H1 (cell line): ENCODE measurements at regions not wholly inside any gene's neighbourhood (a gene's known extent, or its start where the extent isn't known, plus 50 kb on each side); places are given as distances from the start of the nearest gene placed in this dataset.

Source experiments
- CTCF ChIA-PET: fragments of 300-600 bp; sonication (Branson Sonifier 250); formaldehyde crosslinking; loops from one replicate; lab custom pipeline; 2021; ENCODE audit not compliant: partially characterized antibody; lab: Charles Lee
- POLR2A ChIA-PET: fragments of 300-600 bp; sonication (Branson Sonifier 250); formaldehyde crosslinking; loops from one replicate; lab custom pipeline; 2021; ENCODE audit warnings: inconsistent platforms; ENCODE audit not compliant: partially characterized antibody; lab: Charles Lee
- DNase-seq, 2 experiments: peaks; one replicate each; pipeline versions ENCODE4 v3.0.0 to v3.0.0-alpha.2; 2010 to 2022; ENCODE audit warnings: low spot score in 2 of 2, low read depth in 1 of 2, mixed read lengths in 1 of 2
- FAIRE-seq: peaks from 2 replicates; lab custom pipeline; 2011; peaks lifted over from hg19 to GRCh38; lab: Jason Lieb, UNC
- H2AFZ ChIP-seq: 2 replicates; pipeline ENCODE4 v1.8.1; 2012; ENCODE audit warnings: low read length, inconsistent platforms
- H2AK5ac ChIP-seq: 2 replicates; pipeline ENCODE4 v1.6.1; 2013; ENCODE audit warnings: low read depth, low read length
- H2BK120ac ChIP-seq: replicated peaks from 2 replicates; pipeline ENCODE3; 2013; ENCODE audit warnings: low read depth, low read length, inconsistent platforms
- H2BK12ac ChIP-seq: 2 replicates; pipeline ENCODE4 v1.6.1; 2013; ENCODE audit warnings: low read depth, low read length
- H2BK15ac ChIP-seq: 2 replicates; pipeline ENCODE4 v1.6.1; 2013; ENCODE audit warnings: low read length
- H2BK20ac ChIP-seq: 2 replicates; pipeline ENCODE4 v1.6.1; 2013; ENCODE audit warnings: low read length
- H2BK5ac ChIP-seq: 2 replicates; pipeline ENCODE4 v1.6.1; 2013; ENCODE audit warnings: low read depth, low read length
- H3K14ac ChIP-seq: 2 replicates; pipeline ENCODE4 v1.6.1; 2013; ENCODE audit warnings: inconsistent platforms; ENCODE audit not compliant: insufficient read length
- H3K18ac ChIP-seq: 2 replicates; pipeline ENCODE4 v1.6.1; 2013; ENCODE audit warnings: low read length; ENCODE audit errors: extremely low read depth
- H3K23ac ChIP-seq: 2 replicates; pipeline ENCODE4 v1.6.1; 2013; ENCODE audit warnings: inconsistent platforms; ENCODE audit not compliant: insufficient read length
- H3K23me2 ChIP-seq: 2 replicates; pipeline ENCODE4 v1.6.1; 2013; ENCODE audit warnings: low read depth, low read length
- H3K27ac ChIP-seq: 2 replicates; pipeline ENCODE4 v1.6.1; 2011; ENCODE audit warnings: low read depth, low read length, inconsistent platforms
- H3K27me3 ChIP-seq, 4 experiments: replicated peaks in 1 of 4; 1 replicate in 1 of 4; 2 replicates in 3 of 4; pipeline versions ENCODE4 v1.6.1 to v1.8.1; 2011 to 2013; ENCODE audit warnings: low read length in 3 of 4, mild to moderate bottlenecking in 3 of 4, inconsistent platforms in 2 of 4, mixed read lengths in 2 of 4, moderate library complexity in 1 of 4; ENCODE audit not compliant: control insufficient read depth in 3 of 4, insufficient read depth in 3 of 4; ENCODE audit errors: extremely low read depth in 1 of 4
- H3K36me3 ChIP-seq, 4 experiments: 2 replicates each; pipeline versions ENCODE4 v1.6.1 to v1.8.1; 2011 to 2013; ENCODE audit warnings: mild to moderate bottlenecking in 4 of 4, low read length in 3 of 4, moderate library complexity in 2 of 4, control low read depth in 1 of 4, inconsistent platforms in 1 of 4; ENCODE audit not compliant: insufficient read depth in 4 of 4, control insufficient read depth in 2 of 4
- H3K4ac ChIP-seq: replicated peaks from 2 replicates; pipeline ENCODE3; 2013; ENCODE audit warnings: low read length, low read depth, mixed read lengths, inconsistent platforms; ENCODE audit not compliant: insufficient read length
- H3K4me1 ChIP-seq, 4 experiments: replicated peaks in 1 of 4; 1 replicate in 1 of 4; 2 replicates in 3 of 4; pipeline versions ENCODE4 v1.6.1 to v1.8.1; 2011 to 2013; ENCODE audit warnings: low read length in 3 of 4, inconsistent platforms in 2 of 4, mixed read lengths in 1 of 4; ENCODE audit not compliant: insufficient read depth in 4 of 4, control insufficient read depth in 3 of 4
- H3K4me2 ChIP-seq, 2 experiments: 2 replicates each; pipeline versions ENCODE4 v1.6.1 to v1.8.1; 2011 to 2013; ENCODE audit warnings: low read depth in 2 of 2, low read length in 2 of 2, control low read depth in 1 of 2, inconsistent platforms in 1 of 2, mild to moderate bottlenecking in 1 of 2; ENCODE audit not compliant: insufficient read depth in 1 of 2
- H3K4me3 ChIP-seq, 4 experiments: fragments of 200-600, 300-600 bp in 1 of 4; sonication (generic), shearing (Covaris generic), sonication (Bioruptor Twin) in 1 of 4; 2 replicates each; pipeline versions ENCODE4 v1.5.1 to v1.8.1; 2011 to 2016; ENCODE audit warnings: low read length in 4 of 4, low read depth in 3 of 4, control low read depth in 2 of 4, inconsistent platforms in 2 of 4, mild to moderate bottlenecking in 2 of 4, mixed read lengths in 1 of 4, moderate library complexity in 1 of 4; ENCODE audit not compliant: insufficient read depth in 2 of 4; ENCODE audit errors: extremely low read depth in 1 of 4
- H3K56ac ChIP-seq: replicated peaks from 2 replicates; pipeline ENCODE3; 2013; ENCODE audit warnings: low read depth, mild to moderate bottlenecking, mixed read lengths, low read length, inconsistent platforms; ENCODE audit not compliant: insufficient read length
- H3K79me1 ChIP-seq: 2 replicates; pipeline ENCODE4 v1.6.1; 2013; ENCODE audit warnings: low read depth, low read length, control low read depth
- H3K79me2 ChIP-seq, 2 experiments: 2 replicates each; pipeline versions ENCODE4 v1.6.1 to v1.8.1; 2012 to 2013; ENCODE audit warnings: low read length in 2 of 2, mild to moderate bottlenecking in 2 of 2, inconsistent platforms in 1 of 2; ENCODE audit not compliant: insufficient read depth in 2 of 2, control insufficient read depth in 1 of 2
- H3K9ac ChIP-seq, 4 experiments: replicated peaks in 1 of 4; 1 replicate in 1 of 4; 2 replicates in 3 of 4; pipeline versions ENCODE4 v1.6.1 to v1.8.1; 2011 to 2013; ENCODE audit warnings: low read depth in 3 of 4, low read length in 3 of 4, control low read depth in 2 of 4, mild to moderate bottlenecking in 2 of 4, moderate library complexity in 2 of 4, inconsistent platforms in 1 of 4; ENCODE audit errors: extremely low read depth in 1 of 4
- H3K9me3 ChIP-seq, 2 experiments: 2 replicates each; pipeline versions ENCODE4 v1.6.1 to v1.8.1; 2012 to 2013; ENCODE audit warnings: mild to moderate bottlenecking in 2 of 2, moderate library complexity in 2 of 2, control low read depth in 1 of 2, inconsistent platforms in 1 of 2, low read depth in 1 of 2, low read length in 1 of 2, mixed read lengths in 1 of 2; ENCODE audit not compliant: insufficient read depth in 2 of 2
- H4K20me1 ChIP-seq, 2 experiments: replicated peaks in 1 of 2; 2 replicates each; pipeline versions ENCODE3 to v1.8.1; 2011 to 2013; ENCODE audit warnings: inconsistent platforms in 2 of 2, low read length in 2 of 2, mild to moderate bottlenecking in 1 of 2; ENCODE audit not compliant: insufficient read depth in 2 of 2, control insufficient read depth in 1 of 2
- H4K5ac ChIP-seq: 2 replicates; pipeline ENCODE4 v1.6.1; 2013; ENCODE audit warnings: low read length, low read depth, mixed read lengths, inconsistent platforms; ENCODE audit not compliant: insufficient read length
- H4K8ac ChIP-seq: 2 replicates; pipeline ENCODE4 v1.8.0; 2013; ENCODE audit warnings: mild to moderate bottlenecking, moderate library complexity, low read length, inconsistent platforms; ENCODE audit not compliant: insufficient read depth; ENCODE audit errors: extremely low read depth
- H4K91ac ChIP-seq: replicated peaks from 2 replicates; pipeline ENCODE3; 2013; ENCODE audit warnings: low read length, mixed read lengths, inconsistent platforms; ENCODE audit not compliant: insufficient read length
- ATF2 ChIP-seq: IDR thresholded peaks from 2 replicates; pipeline ENCODE4 v1.6.1; 2012; ENCODE audit warnings: low read length, inconsistent platforms
- BACH1 ChIP-seq: IDR thresholded peaks from 2 replicates; pipeline ENCODE4 v1.6.1; 2012; ENCODE audit warnings: low read length, improper control_type of control experiment
- CHD1 ChIP-seq: IDR thresholded peaks from 2 replicates; pipeline ENCODE4 v1.6.1; 2012; ENCODE audit warnings: low read depth, low read length, improper control_type of control experiment
- CTBP2 ChIP-seq: IDR thresholded peaks from 2 replicates; pipeline ENCODE4 v1.7.0; 2011; ENCODE audit warnings: borderline replicate concordance, mild to moderate bottlenecking, moderate library complexity, mixed read lengths, low read length; ENCODE audit not compliant: insufficient read depth, insufficient read length
- GABPA ChIP-seq: IDR thresholded peaks from 2 replicates; pipeline ENCODE4 v1.6.1; 2011; ENCODE audit warnings: mild to moderate bottlenecking, low read length, moderate library complexity, borderline replicate concordance; ENCODE audit not compliant: insufficient read depth
- HDAC6 ChIP-seq: IDR thresholded peaks from one replicate; pipeline ENCODE4 v1.7.1; 2012; ENCODE audit warnings: low read depth, mild to moderate bottlenecking, inconsistent platforms, low read length, moderate library complexity
- NANOG ChIP-seq: IDR thresholded peaks from 2 replicates; pipeline ENCODE4 v1.6.1; 2011; ENCODE audit warnings: low read length, low read depth, mild to moderate bottlenecking, inconsistent platforms; ENCODE audit not compliant: insufficient read depth, poor library complexity, severe bottlenecking
- PHF8 ChIP-seq: fragments of 200-600 bp; sonication (generic); conservative IDR thresholded peaks from 2 replicates; pipeline ENCODE4 v1.7.1; 2012; ENCODE audit warnings: low read depth, mild to moderate bottlenecking, inconsistent platforms, low read length, moderate library complexity
- POLR2AphosphoS5 ChIP-seq: IDR thresholded peaks from 2 replicates; pipeline ENCODE4 v1.6.1; 2011; ENCODE audit warnings: low read depth, low read length
- TAF7 ChIP-seq: optimal IDR thresholded peaks from 2 replicates; pipeline ENCODE3; 2011; ENCODE audit warnings: low read depth, mild to moderate bottlenecking, inconsistent platforms, low read length, moderate library complexity, borderline replicate concordance
- USF2 ChIP-seq: IDR thresholded peaks from 2 replicates; pipeline ENCODE4 v1.6.1; 2011; ENCODE audit warnings: low read length, improper control_type of control experiment
- YY1 ChIP-seq: IDR thresholded peaks from 2 replicates; pipeline ENCODE4 v1.6.1; 2011; ENCODE audit warnings: low read depth, mild to moderate bottlenecking, low read length
- WGBS, 2 experiments: shearing (Covaris generic) in 1 of 2; methylation state at CpG; one replicate each; pipeline versions ENCODE4 v1.1.6 to v1.1.7; 2013 to 2015; ENCODE audit warnings: low lambda C conversion rate in 2 of 2, mixed read lengths in 2 of 2, inconsistent platforms in 1 of 2, low coverage in 1 of 2, missing lambda C conversion rate in 1 of 2; ENCODE audit not compliant: insufficient replicate concordance in 2 of 2, insufficient coverage in 1 of 2, insufficient read length in 1 of 2; ENCODE audit errors: extremely low coverage in 1 of 2, missing lambda C conversion rate in 1 of 2; 5-methylcytosine and 5-hydroxymethylcytosine counted together

GRCh38 chr7:104045183-104045582 lies 55.7 kb upstream of the RELN start:
- no peak overlapping the region for H2AK5ac ChIP-seq
- POLR2A ChIA-PET, result no interaction called here
- H3K27me3 ChIP-seq, result no peaks in the 10 kb centered on the region
- H4K5ac ChIP-seq, result no peak overlapping the region
- no peak overlapping the region for H2BK120ac ChIP-seq
- H2BK5ac ChIP-seq, result no peak overlapping the region
- H4K20me1 ChIP-seq, result no peaks in the 10 kb centered on the region
- no peak overlapping the region for H2BK12ac ChIP-seq
- no peak overlapping the region for H3K18ac ChIP-seq
- H3K9ac ChIP-seq, result no peak overlapping the region
- FAIRE-seq (no peak), DNase-seq (no peak)
- H3K4ac ChIP-seq, result no peak overlapping the region
- no peak overlapping the region for H3K4me2 ChIP-seq
- H4K8ac ChIP-seq, result no peak overlapping the region
- WGBS, 2 experiments, result 86% methylated on average over 3 of the region's 3 CpGs; no CpG with 5 or more reads in 1 of the 2 experiments
- no peaks in the 10 kb centered on the region for H3K36me3 ChIP-seq
- H3K27ac ChIP-seq, result no peak overlapping the region
- no peak overlapping the region for H2BK20ac ChIP-seq
- H3K23me2 ChIP-seq, result no peaks in the 10 kb centered on the region
- H2BK15ac ChIP-seq, result no peak overlapping the region
- no peaks in the 10 kb centered on the region for H3K79me2 ChIP-seq
- H4K91ac ChIP-seq, result no peak overlapping the region
- H3K4me1 ChIP-seq, result no peaks in the 10 kb centered on the region
- CTCF ChIA-PET, result no interaction called here
- no peak overlapping the region for H3K14ac ChIP-seq
- no peaks in the 10 kb centered on the region for H3K79me1 ChIP-seq
- H3K9me3 ChIP-seq, result no peaks in the 10 kb centered on the region
- no peak overlapping the region for H3K56ac ChIP-seq
- no peak overlapping the region for H2AFZ ChIP-seq
- no peak overlapping the region for H3K23ac ChIP-seq
- H3K4me3 ChIP-seq, result no peak overlapping the region
- TF ChIP-seq CTBP2 (no peak), POLR2AphosphoS5 (no peak), CHD1 (no peak), ATF2 (no peak), NANOG (no peak), TAF7 (no peak), YY1 (no peak), HDAC6 (no peak), BACH1 (no peak), USF2 (no peak), PHF8 (no peak), GABPA (no peak)
